KMS-11 (cell line): ENCODE measurements at regions not wholly inside any gene's neighbourhood (a gene's known extent, or its start where the extent isn't known, plus 50 kb on each side); places are given as distances from the start of the nearest gene placed in this dataset.

Experiments used
- H2AFZ ChIP-seq: fragments of 200-600 bp; sonication (generic); 2 replicates; pipeline ENCODE4 v1.6.1; 2016; ENCODE audit warnings: antibody characterized with exemption, mixed run types, low read depth
- H3K27ac ChIP-seq: fragments of 200-600 bp; sonication (generic); 2 replicates; pipeline ENCODE4 v1.6.1; 2016; ENCODE audit warnings: mild to moderate bottlenecking, mixed run types
- H3K27me3 ChIP-seq: fragments of 200-600 bp; sonication (generic); 2 replicates; pipeline ENCODE4 v1.6.1; 2017; ENCODE audit warnings: mild to moderate bottlenecking, low read depth, mixed run types, moderate library complexity; ENCODE audit not compliant: insufficient read depth
- H3K36me3 ChIP-seq: fragments of 200-600 bp; sonication (generic); 2 replicates; pipeline ENCODE4 v1.6.1; 2017; ENCODE audit warnings: mild to moderate bottlenecking, mixed run types; ENCODE audit not compliant: insufficient read depth
- H3K4me1 ChIP-seq: fragments of 200-600 bp; sonication (generic); 2 replicates; pipeline ENCODE4 v1.6.1; 2016; ENCODE audit warnings: mild to moderate bottlenecking, low read depth, mixed run types; ENCODE audit not compliant: poor library complexity, severe bottlenecking
- H3K4me2 ChIP-seq: fragments of 200-600 bp; sonication (generic); 2 replicates; pipeline ENCODE4 v1.7.0; 2016; ENCODE audit warnings: mild to moderate bottlenecking, mixed run types
- H3K4me3 ChIP-seq: fragments of 200-600 bp; sonication (generic); IDR thresholded peaks from 2 replicates; pipeline ENCODE4 v1.6.1; 2017; ENCODE audit warnings: low read depth, low read length, mixed read lengths; ENCODE audit not compliant: insufficient read depth
- H3K79me2 ChIP-seq: fragments of 200-600 bp; sonication (generic); 2 replicates; pipeline ENCODE4 v1.6.1; 2016; ENCODE audit warnings: low read depth, mixed run types; ENCODE audit not compliant: insufficient read depth
- H3K9ac ChIP-seq: fragments of 200-600 bp; sonication (generic); 2 replicates; pipeline ENCODE4 v1.6.1; 2016; ENCODE audit warnings: mild to moderate bottlenecking, mixed run types
- H4K20me1 ChIP-seq: fragments of 200-600 bp; sonication (generic); 2 replicates; pipeline ENCODE4 v1.6.1; 2016; ENCODE audit warnings: mild to moderate bottlenecking, mixed run types; ENCODE audit not compliant: insufficient read depth
- CTCF ChIP-seq: fragments of 200-600 bp; sonication (generic); conservative IDR thresholded peaks from 2 replicates; pipeline ENCODE4 v1.6.1; 2017; ENCODE audit warnings: low read depth, mild to moderate bottlenecking, antibody characterized with exemption, low read length, moderate library complexity, mixed read lengths

GRCh38 chr2:3956406-3956805 is 253.0 kb downstream of the DCDC2C start:
- no peaks in the 10 kb centered on the region for H3K27me3 ChIP-seq
- no peak overlapping the region for H3K4me3 ChIP-seq
- H4K20me1 ChIP-seq, result no peaks in the 10 kb centered on the region
- no peak overlapping the region for H3K4me2 ChIP-seq
- TF ChIP-seq CTCF, result no peak
- H3K79me2 ChIP-seq, result no peaks in the 10 kb centered on the region
- no peaks in the 10 kb centered on the region for H3K36me3 ChIP-seq
- H2AFZ ChIP-seq, result no peak overlapping the region
- no peak overlapping the region for H3K9ac ChIP-seq
- H3K27ac ChIP-seq, result no peak overlapping the region
- no peaks in the 10 kb centered on the region for H3K4me1 ChIP-seq

DNA sequence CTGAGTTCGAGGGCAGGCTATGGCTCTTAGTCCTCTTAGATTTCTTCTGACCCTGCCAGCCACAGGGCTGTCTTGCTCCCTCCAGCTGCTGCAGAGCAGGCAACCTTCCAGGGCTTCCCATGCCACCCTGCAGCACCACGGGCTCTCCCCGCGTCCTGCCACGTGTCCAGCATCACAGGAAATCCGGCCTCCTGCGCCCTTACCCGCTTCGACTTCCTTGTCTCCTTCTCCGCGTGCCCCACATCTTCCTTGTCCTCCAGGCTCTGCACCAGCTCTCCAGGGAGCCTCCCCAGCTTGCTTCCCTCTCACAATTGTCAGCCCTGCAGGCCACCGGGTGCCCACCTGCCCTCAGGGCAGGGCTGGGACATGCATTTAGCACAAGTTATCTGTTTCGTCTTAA is 253.5 kb downstream of the DCDC2C start:
- Histone ChIP-seq H2AFZ (no peak overlapping the region), H3K4me2 (no peak overlapping the region), H3K27ac (no peak overlapping the region), H3K4me3 (no peak overlapping the region), H3K4me1 (no peaks in the 10 kb centered on the region), H3K9ac (no peak overlapping the region), H3K79me2 (no peaks in the 10 kb centered on the region), H4K20me1 (no peaks in the 10 kb centered on the region), H3K36me3 (no peaks in the 10 kb centered on the region), H3K27me3 (no peaks in the 10 kb centered on the region)
- no peak for TF ChIP-seq CTCF

DNA sequence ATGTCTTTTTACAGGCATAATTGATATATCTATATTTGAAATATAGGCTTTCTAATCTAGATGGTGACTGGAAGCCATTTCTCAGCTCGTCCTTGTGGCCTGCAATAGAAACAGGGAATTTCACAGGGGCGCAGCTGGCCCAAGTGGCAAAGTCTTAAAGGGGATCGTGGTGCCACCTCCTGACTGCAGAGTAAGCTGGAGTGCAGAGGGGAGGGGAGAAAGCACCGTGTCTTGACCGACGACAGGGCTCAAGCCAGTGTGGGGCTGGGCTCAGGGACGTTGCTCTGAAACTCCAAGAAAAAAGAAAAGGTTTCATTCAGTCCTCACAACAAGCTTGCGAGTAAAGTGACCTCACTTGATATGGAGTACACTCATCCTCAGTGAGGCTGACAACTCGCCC is 255.1 kb downstream of the DCDC2C start:
- H3K27ac ChIP-seq, result no peak overlapping the region
- TF ChIP-seq CTCF, result no peak
- H2AFZ ChIP-seq, result no peak overlapping the region
- no peak overlapping the region for H3K9ac ChIP-seq
- no peaks in the 10 kb centered on the region for H3K27me3 ChIP-seq
- no peak overlapping the region for H3K4me2 ChIP-seq
- no peaks in the 10 kb centered on the region for H3K36me3 ChIP-seq
- no peaks in the 10 kb centered on the region for H4K20me1 ChIP-seq
- no peaks in the 10 kb centered on the region for H3K79me2 ChIP-seq
- no peaks in the 10 kb centered on the region for H3K4me1 ChIP-seq
- H3K4me3 ChIP-seq, result no peak overlapping the region

- no peak for TF ChIP-seq CTCF
Measured at GRCh38 chr2:3958969-3959368, 255.6 kb downstream of the DCDC2C start.

DNA sequence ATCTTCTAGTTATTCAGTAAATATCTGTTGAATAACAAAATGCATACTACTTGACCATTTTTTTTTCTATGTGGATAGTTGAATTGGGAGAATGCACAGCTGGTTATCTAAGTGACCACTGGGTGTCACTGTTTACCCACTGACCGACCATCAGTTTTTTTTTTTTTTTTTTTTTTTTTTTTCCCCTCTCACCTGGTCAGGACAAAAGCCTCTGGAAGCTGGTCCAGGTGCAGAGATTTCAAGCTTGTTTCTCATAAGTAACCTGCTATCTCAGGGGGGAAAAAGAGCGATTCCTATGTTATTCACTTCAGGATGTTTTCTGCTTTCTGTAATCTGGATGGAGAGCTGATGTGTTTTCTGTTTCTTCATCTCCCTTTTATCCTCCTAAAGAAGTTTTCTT is 256.0 kb downstream of the DCDC2C start:
- H4K20me1 ChIP-seq, result no peaks in the 10 kb centered on the region
- no peak overlapping the region for H3K4me3 ChIP-seq
- H3K4me2 ChIP-seq, result no peak overlapping the region
- H3K9ac ChIP-seq, result no peak overlapping the region
- H3K79me2 ChIP-seq, result no peaks in the 10 kb centered on the region
- no peak overlapping the region for H3K27ac ChIP-seq
- no peaks in the 10 kb centered on the region for H3K27me3 ChIP-seq
- no peaks in the 10 kb centered on the region for H3K36me3 ChIP-seq
- TF ChIP-seq CTCF, result peak; percentile 90
- no peak overlapping the region for H2AFZ ChIP-seq
- H3K4me1 ChIP-seq, result no peaks in the 10 kb centered on the region

More at GRCh38 chr2:3958969-3959368, 255.6 kb downstream of the DCDC2C start:
- Histone ChIP-seq H3K27me3 (no peaks in the 10 kb centered on the region), H3K27ac (no peak overlapping the region), H3K9ac (no peak overlapping the region), H3K4me2 (no peak overlapping the region), H3K4me3 (no peak overlapping the region), H3K79me2 (no peaks in the 10 kb centered on the region), H2AFZ (no peak overlapping the region), H3K4me1 (no peaks in the 10 kb centered on the region), H4K20me1 (no peaks in the 10 kb centered on the region), H3K36me3 (no peaks in the 10 kb centered on the region)
